Ovary (tissue), 7 donors: ENCODE measurements at regions not wholly inside any gene's neighbourhood (a gene's known extent, or its start where the extent isn't known, plus 50 kb on each side); places are given as distances from the start of the nearest gene placed in this dataset.
A peak's percentile ranks its signal among the peaks of the same experiment; 100 is the strongest.

Source experiments
- DNase-seq, 5 donors: peaks; one replicate each; pipeline ENCODE4 v3.0.0-alpha.2; 2019 to 2020
- H3K27ac ChIP-seq, 2 donors: fragments of 200-600 bp; one replicate each; pipeline versions ENCODE4 v1.5.1 to v1.8.0; 2019 to 2022
- H3K27me3 ChIP-seq: fragments of 200-600 bp; one replicate; pipeline ENCODE4 v1.8.0; 2022
- H3K36me3 ChIP-seq: fragments of 200-600 bp; sonication (generic); one replicate; pipeline ENCODE4 v1.5.1; 2019
- H3K4me1 ChIP-seq: one replicate; pipeline ENCODE4 v1.8.1; 2013; ENCODE audit warnings: mild to moderate bottlenecking, moderate library complexity; ENCODE audit not compliant: insufficient read depth
- H3K4me3 ChIP-seq: fragments of 200-600 bp; sonication (generic); one replicate; pipeline ENCODE4 v1.5.1; 2017
- H3K9me3 ChIP-seq, 2 donors: fragments of 200-600 bp in 1 of 2; sonication (generic) in 1 of 2; one replicate each; pipeline versions ENCODE4 v1.5.1 to v1.8.1; 2013 to 2019; ENCODE audit warnings: mild to moderate bottlenecking in 1 of 2, moderate library complexity in 1 of 2
- EP300 ChIP-seq: sonication (generic); formaldehyde crosslinking; IDR thresholded peaks from one replicate; pipeline ENCODE4 v1.6.1; 2017; ENCODE audit warnings: antibody characterized with exemption
- POLR2A ChIP-seq: fragments of 450-650 bp; IDR thresholded peaks from one replicate; pipeline ENCODE4 v1.6.1; 2017; ENCODE audit warnings: antibody characterized with exemption, mild to moderate bottlenecking, moderate library complexity
- WGBS, 3 donors: extraction: QIAGEN DNeasy Blood & Tissue Kit in 1 of 3; methylation state at CpG; one replicate each; pipeline versions ENCODE4 v1.1.5 to v1.1.7; 2013 to 2017; 5-methylcytosine and 5-hydroxymethylcytosine counted together
- intact Hi-C, 4 donors: fragments of 100-400 bp; cut with DNase I; formaldehyde crosslinking; loops; one replicate each; pipeline versions ENCODE4 v1.11.0 to v1.15.1; 2022 to 2023
- TF ChIP-seq, protein P1 (sequence below), 3 donors: fragments of 450-650 bp in 2 of 3; fragments of 200-600 bp in 1 of 3; IDR thresholded peaks; one replicate each; pipeline versions ENCODE4 v1.5.1 to v1.8.0; 2016 to 2022; ENCODE audit warnings: antibody characterized with exemption in 3 of 3, mild to moderate bottlenecking in 1 of 3
- donor health status: DM: no; HTN: no; CAD: no; lungs with moderate emphysema.
- donor health status: DM: no; HTN: no; CAD: no.
- donor health status: Bipolar disorder and iron deficiency.
- donor health status: DM: no; HTN: no; CAD: no.
- donor health status: DM: yes; HTN: yes; CAD: no.

DNA sequence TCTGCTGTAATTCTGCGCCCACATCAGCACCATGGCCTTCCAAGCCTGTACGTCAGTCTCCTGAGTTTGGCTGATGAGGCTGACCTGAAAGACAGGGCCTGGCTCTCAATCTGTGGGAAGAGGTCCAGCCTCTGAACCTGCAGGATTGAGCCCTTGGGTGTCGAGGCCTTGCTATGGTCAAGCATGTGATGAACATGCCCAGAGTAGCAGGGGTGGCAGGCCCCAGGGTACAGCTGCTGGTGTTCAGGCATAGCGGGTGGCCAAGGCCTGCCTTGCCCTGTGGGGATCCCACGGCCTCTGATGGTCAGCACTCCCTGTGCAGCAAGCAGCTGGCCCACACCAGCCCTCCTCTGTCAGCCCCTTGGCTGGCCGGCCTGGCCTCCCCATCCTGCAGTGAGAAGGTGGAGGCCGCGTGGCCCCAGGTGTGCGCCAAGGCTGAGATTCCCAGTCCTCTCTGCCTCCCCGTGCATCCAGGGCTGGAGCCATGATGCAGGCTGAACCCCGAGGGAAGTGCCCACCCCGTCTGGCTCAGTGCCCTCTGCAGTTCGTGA, 298.4 kb downstream of the NDUFA10 start:
- H3K9me3 ChIP-seq, result no peaks in the 10 kb centered on the region
- 83 to 91% (median 91%) methylated on average over 8 to 13 of the region's 13 CpGs for WGBS, 3 donors
- H3K4me1 ChIP-seq, result no peaks in the 10 kb centered on the region
- H3K27me3 ChIP-seq, result no peaks in the 10 kb centered on the region
- intact Hi-C loops, result no loop called here
- DNase-seq, result peak in 1 of 5 donors; percentile 19
- no peak overlapping the region for H3K27ac ChIP-seq
- no peak overlapping the region for H3K4me3 ChIP-seq
- TF ChIP-seq, protein P1, sequence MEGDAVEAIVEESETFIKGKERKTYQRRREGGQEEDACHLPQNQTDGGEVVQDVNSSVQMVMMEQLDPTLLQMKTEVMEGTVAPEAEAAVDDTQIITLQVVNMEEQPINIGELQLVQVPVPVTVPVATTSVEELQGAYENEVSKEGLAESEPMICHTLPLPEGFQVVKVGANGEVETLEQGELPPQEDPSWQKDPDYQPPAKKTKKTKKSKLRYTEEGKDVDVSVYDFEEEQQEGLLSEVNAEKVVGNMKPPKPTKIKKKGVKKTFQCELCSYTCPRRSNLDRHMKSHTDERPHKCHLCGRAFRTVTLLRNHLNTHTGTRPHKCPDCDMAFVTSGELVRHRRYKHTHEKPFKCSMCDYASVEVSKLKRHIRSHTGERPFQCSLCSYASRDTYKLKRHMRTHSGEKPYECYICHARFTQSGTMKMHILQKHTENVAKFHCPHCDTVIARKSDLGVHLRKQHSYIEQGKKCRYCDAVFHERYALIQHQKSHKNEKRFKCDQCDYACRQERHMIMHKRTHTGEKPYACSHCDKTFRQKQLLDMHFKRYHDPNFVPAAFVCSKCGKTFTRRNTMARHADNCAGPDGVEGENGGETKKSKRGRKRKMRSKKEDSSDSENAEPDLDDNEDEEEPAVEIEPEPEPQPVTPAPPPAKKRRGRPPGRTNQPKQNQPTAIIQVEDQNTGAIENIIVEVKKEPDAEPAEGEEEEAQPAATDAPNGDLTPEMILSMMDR (IDR thresholded peaks at IDR 0.05), result no peak
- no peak for TF ChIP-seq POLR2A
- no peak for TF ChIP-seq EP300
- H3K36me3 ChIP-seq, result no peaks in the 10 kb centered on the region

DNA sequence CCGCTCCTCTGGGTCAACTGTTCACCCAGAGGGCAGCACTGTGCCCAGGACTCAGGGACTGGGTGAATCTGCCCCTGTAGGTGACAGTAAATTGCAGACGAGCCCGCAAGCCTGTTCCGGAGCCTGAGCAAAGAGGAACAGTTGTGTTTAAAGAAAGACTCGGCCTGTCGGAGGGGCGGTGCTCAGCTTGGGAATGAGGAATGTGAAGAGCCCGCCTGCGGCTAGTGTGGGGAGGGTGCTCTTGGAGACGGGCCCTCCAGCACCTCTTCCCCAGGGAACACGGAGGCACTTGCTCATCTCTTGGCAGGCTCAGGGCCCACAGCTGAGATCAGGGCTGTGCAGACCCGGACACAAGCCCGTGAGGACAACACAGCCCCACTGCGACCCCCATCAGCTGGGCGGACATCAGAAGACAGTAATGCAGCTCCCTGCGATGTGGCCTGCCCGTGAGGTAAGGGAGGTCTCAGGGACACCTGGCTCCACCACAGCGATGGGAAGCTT, 299.0 kb downstream of the NDUFA10 start:
- Histone ChIP-seq H3K9me3 (no peaks in the 10 kb centered on the region), H3K27me3 (no peaks in the 10 kb centered on the region), H3K27ac (no peak overlapping the region), H3K4me1 (no peaks in the 10 kb centered on the region), H3K36me3 (no peaks in the 10 kb centered on the region), H3K4me3 (no peak overlapping the region)
- intact Hi-C loops, result no loop called here
- no peak for TF ChIP-seq EP300
- no peak for TF ChIP-seq POLR2A
- TF ChIP-seq, protein P1 (IDR thresholded peaks at IDR 0.05), result no peak
- DNase-seq, result peak in 1 of 5 donors; percentile 19
- 77 to 79% (median 79%) methylated on average over 18 of the region's 18 CpGs for WGBS, 3 donors

DNA sequence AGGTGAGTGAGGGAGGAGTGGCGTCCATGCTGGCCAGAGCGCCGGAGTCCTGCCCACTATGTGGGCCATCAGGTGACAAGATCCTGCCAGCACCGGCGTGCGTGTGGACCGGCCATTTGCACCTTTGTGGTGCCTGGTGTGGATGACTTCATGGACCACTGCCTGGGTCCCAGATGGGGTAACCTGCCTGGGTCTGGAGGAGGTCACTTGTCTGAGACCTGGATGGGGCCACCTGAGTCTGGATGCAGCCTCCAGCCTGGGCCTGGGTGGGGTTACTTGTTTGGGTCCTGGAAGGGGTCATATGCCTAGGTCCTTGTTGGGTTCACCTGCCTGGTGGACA, 299.6 kb downstream of the NDUFA10 start:
- intact Hi-C loops, result no loop called here
- no peak overlapping the region for H3K4me3 ChIP-seq
- TF ChIP-seq, protein P1 (IDR thresholded peaks at IDR 0.05), result no peak
- TF ChIP-seq POLR2A (no peak), EP300 (no peak)
- no peaks in the 10 kb centered on the region for H3K36me3 ChIP-seq
- H3K27me3 ChIP-seq, result no peaks in the 10 kb centered on the region
- no peak overlapping the region for H3K27ac ChIP-seq
- no peaks in the 10 kb centered on the region for H3K9me3 ChIP-seq
- no peaks in the 10 kb centered on the region for H3K4me1 ChIP-seq
- peak in 1 of 5 donors; percentile 13 for DNase-seq
- WGBS, 3 donors, result 90 to 97% (median 95%) methylated on average over 6 to 7 of the region's 7 CpGs

DNA sequence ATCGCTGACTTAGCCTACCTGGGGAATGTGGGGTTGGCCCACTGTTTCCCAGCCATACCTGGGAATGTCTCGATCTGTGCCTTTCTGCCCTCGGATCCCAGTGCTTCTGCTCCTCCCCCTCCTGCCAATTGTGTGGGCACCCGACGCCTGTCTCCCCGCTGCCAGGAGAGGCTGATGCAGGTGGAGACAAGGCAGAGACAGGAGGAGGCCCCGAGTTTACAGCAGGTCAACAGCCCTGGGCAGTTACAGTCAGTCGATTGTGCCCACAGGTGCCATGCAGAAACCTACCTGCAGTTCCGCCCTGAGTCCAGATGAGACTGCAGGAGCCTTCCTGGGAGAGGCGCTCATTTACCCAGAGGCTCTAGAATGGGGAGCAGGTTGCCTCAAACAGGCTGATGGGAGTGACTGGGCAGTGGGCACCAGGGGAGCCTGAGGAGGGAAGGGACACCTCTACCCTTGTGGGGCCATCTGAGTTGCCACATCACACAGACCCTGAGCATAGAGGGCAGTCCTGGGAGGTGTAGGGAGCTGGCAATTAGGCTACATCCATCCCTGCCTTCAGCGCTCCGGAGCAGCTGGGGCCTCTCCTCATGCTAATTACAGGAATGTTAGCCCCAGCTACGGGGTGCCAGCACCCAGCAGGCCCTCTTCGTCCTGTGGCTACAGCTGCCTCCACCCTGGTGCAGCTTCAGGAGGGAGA, 300.1 kb downstream of the NDUFA10 start:
- no peak for TF ChIP-seq EP300
- TF ChIP-seq, protein P1 (IDR thresholded peaks at IDR 0.05), result no peak
- no peak for TF ChIP-seq POLR2A

More for the DNA sequence above, 300.1 kb downstream of the NDUFA10 start:
- Histone ChIP-seq H3K36me3 (no peaks in the 10 kb centered on the region), H3K4me1 (no peaks in the 10 kb centered on the region), H3K27ac (no peak overlapping the region), H3K4me3 (no peak overlapping the region), H3K9me3 (no peaks in the 10 kb centered on the region), H3K27me3 (no peaks in the 10 kb centered on the region)
- WGBS, 3 donors, result 88 to 91% (median 89%) methylated on average over 14 of the region's 14 CpGs
- intact Hi-C loops, result no loop called here
- DNase-seq, result peak in 2 of 5 donors; percentile 6 to 16
